ENCODE measurements at regions not wholly inside any gene's neighbourhood (a gene's known extent, or its start where the extent isn't known, plus 50 kb on each side); places are given as distances from the start of the nearest gene placed in this dataset.

DNA sequence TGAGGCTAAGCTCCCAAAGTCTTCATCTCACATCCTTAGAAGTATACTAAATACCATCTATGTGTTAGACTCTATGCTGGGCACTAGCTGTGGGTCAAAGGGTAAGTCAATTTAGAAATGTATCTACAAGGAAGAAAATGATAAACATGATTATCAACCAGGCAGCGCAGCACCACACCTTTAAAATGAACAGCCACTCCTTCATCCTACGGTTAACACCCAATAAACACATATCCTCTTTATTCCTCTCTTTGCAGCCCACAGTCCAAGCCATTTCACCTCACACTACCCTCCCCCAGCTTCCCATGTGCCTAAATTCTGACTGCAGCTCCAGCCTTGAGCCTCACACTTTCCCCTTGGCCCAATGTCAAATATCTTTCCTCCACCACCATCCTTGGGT is 362.6 kb downstream of the FGFR2 start:
- TF ChIP-seq TEAD4 (IDR thresholded peaks at IDR 0.05; ENCODE audit: borderline replicate concordance, insufficient read depth) (no peak), EZH2phosphoT487 (IDR thresholded peaks at IDR 0.05; ENCODE audit: borderline replicate concordance, low read depth) (no peak), CTCF (IDR thresholded peaks at IDR 0.05) (no peak)

Measured in SK-N-SH (cell line).